ENCODE measurements at regions not wholly inside any gene's neighbourhood (a gene's known extent, or its start where the extent isn't known, plus 50 kb on each side); places are given as distances from the start of the nearest gene placed in this dataset.

DNA sequence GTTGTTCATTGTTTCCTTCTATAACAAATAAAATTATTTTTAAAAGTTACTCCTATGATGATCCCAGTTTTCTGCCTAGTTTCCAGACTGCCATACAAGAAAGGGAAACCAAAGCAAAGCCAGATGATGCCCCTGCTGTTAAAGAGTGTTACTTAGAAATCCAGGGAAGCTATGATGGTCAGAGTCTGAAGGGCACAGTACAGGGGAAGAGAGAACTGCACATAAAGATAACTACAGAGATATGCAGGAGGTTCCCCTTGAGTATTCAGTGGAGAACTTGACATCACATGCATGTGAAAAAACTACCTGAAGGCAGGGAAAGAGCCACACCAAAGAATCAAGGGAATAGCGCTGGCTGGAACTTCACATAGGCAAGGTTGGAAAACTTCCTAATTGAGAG is 494.2 kb upstream of the FSTL5 start:
- DNase-seq (ENCODE audit: insufficient read length, low spot score): no peak
- TF ChIP-seq POLR2A (IDR thresholded peaks at IDR 0.05; ENCODE audit: low read depth, low read length): no peak
- no peak for TF ChIP-seq POLR2AphosphoS5 (IDR thresholded peaks at IDR 0.05; ENCODE audit: low read depth, low read length)
- TF ChIP-seq POU2F2 (IDR thresholded peaks at IDR 0.05; ENCODE audit: low read depth, low read length): no peak
- TF ChIP-seq TAF1 (IDR thresholded peaks at IDR 0.05; ENCODE audit: low read depth, low read length): no peak
- no peak for TF ChIP-seq SPI1 (IDR thresholded peaks at IDR 0.05; ENCODE audit: low read depth, low read length)
- TF ChIP-seq PAX5 (IDR thresholded peaks at IDR 0.05; ENCODE audit: insufficient read depth, low read length, severe bottlenecking): no peak
- no peak for FAIRE-seq

GRCh38 chr4:162650166-162650565 is 486.4 kb upstream of the FSTL5 start:
- no peak for TF ChIP-seq TAF1 (IDR thresholded peaks at IDR 0.05; ENCODE audit: low read depth, low read length)
- FAIRE-seq (no peak), DNase-seq (ENCODE audit: insufficient read length, low spot score) (no peak)

DNA sequence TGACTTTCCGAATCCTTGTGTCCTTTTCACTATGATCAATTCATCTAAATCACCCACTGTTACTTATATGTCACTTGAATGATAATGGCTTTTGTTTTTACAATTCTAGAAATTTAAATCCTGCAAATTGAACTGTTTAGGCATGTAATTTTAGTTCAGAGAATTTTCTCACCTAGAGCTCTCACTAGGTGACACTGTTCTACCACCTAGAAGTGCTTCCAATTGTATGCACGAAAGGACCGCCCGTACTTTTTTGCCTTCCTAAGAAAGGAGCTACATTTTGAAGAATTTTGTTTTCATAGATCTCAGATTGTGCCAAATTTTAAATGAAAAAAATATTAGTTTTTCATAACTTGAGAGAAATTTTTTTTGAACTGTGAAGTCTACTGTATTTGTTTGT is 481.6 kb upstream of the FSTL5 start:
- FAIRE-seq (no peak), DNase-seq (ENCODE audit: insufficient read length, low spot score) (no peak)
- TF ChIP-seq POLR2AphosphoS5 (IDR thresholded peaks at IDR 0.05; ENCODE audit: low read depth, low read length): no peak
- no peak for TF ChIP-seq PAX5 (IDR thresholded peaks at IDR 0.05; ENCODE audit: insufficient read depth, low read length, severe bottlenecking)
- TF ChIP-seq POLR2A (IDR thresholded peaks at IDR 0.05; ENCODE audit: low read depth, low read length): no peak
- no peak for TF ChIP-seq POU2F2 (IDR thresholded peaks at IDR 0.05; ENCODE audit: low read depth, low read length)

DNA sequence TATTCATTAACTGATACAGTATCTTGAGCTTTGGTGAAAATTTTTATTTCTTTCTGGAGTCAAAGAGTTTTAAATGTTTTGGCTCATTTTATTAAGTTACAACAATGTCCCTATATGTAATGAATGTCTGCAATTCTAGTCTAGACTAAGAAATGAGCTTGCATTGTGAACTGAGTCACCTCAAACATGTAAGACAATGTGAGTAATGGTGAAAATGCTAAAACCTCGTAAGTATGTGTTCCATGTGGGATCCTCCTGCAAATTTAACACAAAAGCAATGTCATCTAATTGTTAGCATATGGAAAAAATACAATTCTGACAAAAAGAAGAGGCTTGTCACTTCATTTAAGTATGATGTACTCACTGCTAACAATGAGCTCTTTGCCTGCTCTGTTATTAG is 480.5 kb upstream of the FSTL5 start:
- DNase-seq (ENCODE audit: insufficient read length, low spot score) (no peak), FAIRE-seq (no peak)
- TF ChIP-seq POLR2AphosphoS5 (IDR thresholded peaks at IDR 0.05; ENCODE audit: low read depth, low read length) (no peak), PAX5 (IDR thresholded peaks at IDR 0.05; ENCODE audit: insufficient read depth, low read length, severe bottlenecking) (no peak), POU2F2 (IDR thresholded peaks at IDR 0.05; ENCODE audit: low read depth, low read length) (no peak), POLR2A (IDR thresholded peaks at IDR 0.05; ENCODE audit: low read depth, low read length) (no peak), TAF1 (IDR thresholded peaks at IDR 0.05; ENCODE audit: low read depth, low read length) (no peak), SPI1 (IDR thresholded peaks at IDR 0.05; ENCODE audit: low read depth, low read length) (no peak)

DNA sequence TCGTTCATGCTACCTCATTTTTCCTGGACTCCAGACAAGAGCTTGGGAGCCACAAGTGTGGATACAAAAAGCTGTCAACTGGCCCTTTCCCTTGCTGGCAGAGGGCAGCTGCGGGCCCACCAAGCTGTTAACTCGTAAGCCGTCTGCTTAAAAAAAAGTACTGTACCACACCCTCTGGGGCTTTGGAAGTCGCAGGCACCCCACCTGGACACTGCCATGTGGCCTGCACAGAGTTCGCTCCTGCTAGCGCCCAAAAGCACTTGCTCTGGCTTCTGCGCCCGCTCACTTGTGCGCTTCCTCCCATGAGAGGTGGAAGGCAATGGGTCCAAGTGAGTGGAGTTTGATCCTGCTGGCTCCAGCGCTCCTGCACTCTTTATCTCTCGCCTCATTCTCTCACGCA is 476.4 kb upstream of the FSTL5 start:
- FAIRE-seq: no peak
- no peak for DNase-seq (ENCODE audit: insufficient read length, low spot score)
- TF ChIP-seq SPI1 (IDR thresholded peaks at IDR 0.05; ENCODE audit: low read depth, low read length) (no peak), TAF1 (IDR thresholded peaks at IDR 0.05; ENCODE audit: low read depth, low read length) (no peak), POLR2A (IDR thresholded peaks at IDR 0.05; ENCODE audit: low read depth, low read length) (no peak), POU2F2 (IDR thresholded peaks at IDR 0.05; ENCODE audit: low read depth, low read length) (no peak), PAX5 (IDR thresholded peaks at IDR 0.05; ENCODE audit: insufficient read depth, low read length, severe bottlenecking) (no peak), POLR2AphosphoS5 (IDR thresholded peaks at IDR 0.05; ENCODE audit: low read depth, low read length) (no peak)

GRCh38 chr4:162634390-162634789 is 470.6 kb upstream of the FSTL5 start:
- FAIRE-seq (no peak), DNase-seq (ENCODE audit: insufficient read length, low spot score) (no peak)
- TF ChIP-seq POLR2A (IDR thresholded peaks at IDR 0.05; ENCODE audit: low read depth, low read length): no peak
- TF ChIP-seq PAX5 (IDR thresholded peaks at IDR 0.05; ENCODE audit: insufficient read depth, low read length, severe bottlenecking): no peak
- no peak for TF ChIP-seq SPI1 (IDR thresholded peaks at IDR 0.05; ENCODE audit: low read depth, low read length)
- TF ChIP-seq POLR2AphosphoS5 (IDR thresholded peaks at IDR 0.05; ENCODE audit: low read depth, low read length): no peak
- no peak for TF ChIP-seq TAF1 (IDR thresholded peaks at IDR 0.05; ENCODE audit: low read depth, low read length)
- TF ChIP-seq POU2F2 (IDR thresholded peaks at IDR 0.05; ENCODE audit: low read depth, low read length): no peak

DNA sequence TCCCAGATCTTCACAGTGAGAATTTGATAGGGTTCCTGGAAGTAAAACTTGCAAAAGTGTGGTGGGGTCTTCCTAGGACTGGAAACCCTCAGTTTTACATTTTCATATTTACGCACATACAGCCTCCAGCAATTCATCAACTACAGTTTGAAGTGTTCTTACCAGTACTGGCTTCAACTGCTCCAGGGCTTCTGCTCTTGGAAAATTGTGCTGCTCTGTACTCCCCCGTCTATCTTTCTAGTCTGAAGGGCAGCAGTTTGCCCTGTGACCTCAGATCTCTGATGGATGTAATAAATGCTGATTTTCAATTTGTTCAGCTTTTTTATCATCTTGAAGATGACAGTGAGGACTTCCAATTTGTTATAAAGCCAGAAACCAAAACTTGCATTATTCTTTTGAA is 458.9 kb upstream of the FSTL5 start:
- DNase-seq (ENCODE audit: insufficient read length, low spot score) (no peak), FAIRE-seq (no peak)
- no peak for TF ChIP-seq SPI1 (IDR thresholded peaks at IDR 0.05; ENCODE audit: low read depth, low read length)
- TF ChIP-seq POLR2A (IDR thresholded peaks at IDR 0.05; ENCODE audit: low read depth, low read length): no peak
- TF ChIP-seq POU2F2 (IDR thresholded peaks at IDR 0.05; ENCODE audit: low read depth, low read length): no peak
- no peak for TF ChIP-seq PAX5 (IDR thresholded peaks at IDR 0.05; ENCODE audit: insufficient read depth, low read length, severe bottlenecking)
- TF ChIP-seq POLR2AphosphoS5 (IDR thresholded peaks at IDR 0.05; ENCODE audit: low read depth, low read length): no peak
- no peak for TF ChIP-seq TAF1 (IDR thresholded peaks at IDR 0.05; ENCODE audit: low read depth, low read length)

- TF ChIP-seq POLR2A (IDR thresholded peaks at IDR 0.05; ENCODE audit: low read depth, low read length) (no peak), POU2F2 (IDR thresholded peaks at IDR 0.05; ENCODE audit: low read depth, low read length) (no peak), PAX5 (IDR thresholded peaks at IDR 0.05; ENCODE audit: insufficient read depth, low read length, severe bottlenecking) (no peak), POLR2AphosphoS5 (IDR thresholded peaks at IDR 0.05; ENCODE audit: low read depth, low read length) (no peak), TAF1 (IDR thresholded peaks at IDR 0.05; ENCODE audit: low read depth, low read length) (no peak), SPI1 (IDR thresholded peaks at IDR 0.05; ENCODE audit: low read depth, low read length) (no peak)
- no peak for DNase-seq (ENCODE audit: insufficient read length, low spot score)
- no peak for FAIRE-seq
Observed at GRCh38 chr4:162610116-162610515, 446.3 kb upstream of the FSTL5 start.

DNA sequence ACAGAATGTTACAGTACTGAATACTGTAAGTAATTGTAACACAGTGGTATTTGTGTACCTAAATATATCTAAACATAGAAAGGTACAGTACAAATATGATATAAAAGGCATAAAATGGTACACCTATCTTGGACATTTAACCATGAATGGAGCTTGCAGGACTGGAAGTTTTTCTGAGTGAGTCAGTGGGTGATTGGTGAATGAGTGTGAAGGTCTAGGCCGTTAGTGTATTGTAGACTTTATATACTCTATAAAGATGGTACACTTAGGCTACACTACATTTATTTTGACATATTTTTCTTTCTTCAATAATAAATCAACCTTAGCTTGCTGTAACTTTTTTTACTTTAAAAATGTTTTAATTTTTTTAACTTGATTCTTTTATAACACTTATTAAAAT is 422.5 kb upstream of the FSTL5 start:
- TF ChIP-seq POLR2AphosphoS5 (IDR thresholded peaks at IDR 0.05; ENCODE audit: low read depth, low read length): no peak
- TF ChIP-seq PAX5 (IDR thresholded peaks at IDR 0.05; ENCODE audit: insufficient read depth, low read length, severe bottlenecking): no peak
- no peak for TF ChIP-seq TAF1 (IDR thresholded peaks at IDR 0.05; ENCODE audit: low read depth, low read length)
- TF ChIP-seq POLR2A (IDR thresholded peaks at IDR 0.05; ENCODE audit: low read depth, low read length): no peak
- no peak for TF ChIP-seq SPI1 (IDR thresholded peaks at IDR 0.05; ENCODE audit: low read depth, low read length)
- TF ChIP-seq POU2F2 (IDR thresholded peaks at IDR 0.05; ENCODE audit: low read depth, low read length): no peak

GRCh38 chr4:162582180-162582579 is 418.4 kb upstream of the FSTL5 start:
- no peak for DNase-seq (ENCODE audit: insufficient read length, low spot score)
- TF ChIP-seq TAF1 (IDR thresholded peaks at IDR 0.05; ENCODE audit: low read depth, low read length) (no peak), POLR2AphosphoS5 (IDR thresholded peaks at IDR 0.05; ENCODE audit: low read depth, low read length) (no peak), POLR2A (IDR thresholded peaks at IDR 0.05; ENCODE audit: low read depth, low read length) (no peak), PAX5 (IDR thresholded peaks at IDR 0.05; ENCODE audit: insufficient read depth, low read length, severe bottlenecking) (no peak), POU2F2 (IDR thresholded peaks at IDR 0.05; ENCODE audit: low read depth, low read length) (no peak), SPI1 (IDR thresholded peaks at IDR 0.05; ENCODE audit: low read depth, low read length) (no peak)
- no peak for FAIRE-seq

More for the DNA sequence above, 422.5 kb upstream of the FSTL5 start:
- FAIRE-seq (no peak), DNase-seq (ENCODE audit: insufficient read length, low spot score) (no peak)

All from GM12891 (cell line).